C4-2B (cell line): ENCODE measurements at regions not wholly inside any gene's neighbourhood (a gene's known extent, or its start where the extent isn't known, plus 50 kb on each side); places are given as distances from the start of the nearest gene placed in this dataset.
"Not testable (repeated sequence)": the region's sequence is repeated elsewhere in the genome, so short reads cannot be mapped to it uniquely, and the experiment has no call there.

Experiments
- H3K27ac ChIP-seq: fragments of 450-650 bp; 2 replicates; pipeline ENCODE4 v1.5.1; 2017

- not testable (repeated sequence) for H3K27ac ChIP-seq
These were observed 307.8 kb upstream of the NBPF12 start for GRCh38 chr1:146630302-146630701.

DNA sequence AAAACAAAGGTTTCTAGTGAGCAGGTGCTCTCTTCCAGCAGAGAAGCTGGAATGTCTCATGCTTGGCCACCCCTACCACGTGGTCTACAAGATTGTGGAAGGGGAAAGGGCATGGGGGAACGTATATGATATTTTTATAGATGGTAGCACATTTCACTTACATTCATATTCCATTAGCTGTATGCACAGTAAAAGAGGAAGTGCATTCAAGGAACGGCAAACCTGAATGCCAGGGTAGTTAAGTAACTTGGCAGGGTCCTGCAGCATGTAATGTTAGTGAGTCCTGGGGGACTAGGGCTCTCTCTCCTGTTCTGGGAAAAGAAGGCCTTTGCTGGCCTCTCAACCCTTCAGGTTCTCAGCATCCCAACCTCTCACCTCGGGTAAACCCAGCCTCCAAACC lies 319.5 kb upstream of the NBPF12 start:
- H3K27ac ChIP-seq = not testable (repeated sequence)

- not testable (repeated sequence) for H3K27ac ChIP-seq
These were observed 333.4 kb upstream of the NBPF12 start for GRCh38 chr1:146604681-146605080.

GRCh38 chr1:146600720-146601307 lies 337.3 kb upstream of the NBPF12 start:
- not testable (repeated sequence) for H3K27ac ChIP-seq

DNA sequence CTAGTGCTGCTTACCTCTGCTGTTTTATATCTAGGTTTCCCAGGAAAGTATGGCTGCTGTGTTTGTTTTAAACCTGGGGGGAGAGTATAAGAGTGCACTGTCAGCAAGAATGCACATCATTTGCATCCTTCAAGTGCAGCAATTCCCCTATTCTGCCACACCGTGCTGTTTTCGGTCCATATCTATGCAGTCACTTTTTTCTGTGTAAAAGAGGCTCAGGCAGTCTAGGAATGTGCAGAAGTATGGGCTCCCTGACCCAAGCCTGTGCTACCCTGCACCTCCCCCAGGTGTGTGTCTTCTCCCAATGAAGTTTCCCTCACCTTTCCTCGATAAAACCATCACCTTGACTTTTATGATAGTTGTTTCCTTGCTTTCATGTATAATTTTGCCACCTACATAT lies 338.2 kb upstream of the NBPF12 start:
- not testable (repeated sequence) for H3K27ac ChIP-seq

DNA sequence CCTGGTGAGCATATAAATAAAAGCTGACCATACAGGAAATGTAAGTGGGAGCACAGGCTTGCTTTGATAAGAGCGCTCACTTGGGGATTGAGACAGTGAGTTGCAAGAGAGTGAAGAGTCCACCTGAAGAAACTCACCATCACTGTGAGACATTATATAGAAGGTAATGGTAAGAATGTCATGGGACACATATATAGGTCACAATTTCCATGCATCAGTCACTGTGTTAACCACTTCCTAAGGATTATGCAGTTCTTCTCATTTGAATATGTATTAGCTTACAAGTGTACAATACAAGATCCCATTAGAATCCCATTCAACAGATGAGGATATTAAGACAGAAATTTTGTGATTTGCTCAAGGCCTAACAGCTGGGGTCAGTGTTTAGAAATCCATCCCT lies 352.4 kb upstream of the NOTCH2NLA start:
- not testable (repeated sequence) for H3K27ac ChIP-seq

- H3K27ac ChIP-seq = not testable (repeated sequence)
These were observed 338.7 kb upstream of the NOTCH2NLA start for GRCh38 chr1:146567541-146567940.

- H3K27ac ChIP-seq = not testable (repeated sequence)
These were observed 329.2 kb upstream of the NOTCH2NLA start for GRCh38 chr1:146558032-146558431.

DNA sequence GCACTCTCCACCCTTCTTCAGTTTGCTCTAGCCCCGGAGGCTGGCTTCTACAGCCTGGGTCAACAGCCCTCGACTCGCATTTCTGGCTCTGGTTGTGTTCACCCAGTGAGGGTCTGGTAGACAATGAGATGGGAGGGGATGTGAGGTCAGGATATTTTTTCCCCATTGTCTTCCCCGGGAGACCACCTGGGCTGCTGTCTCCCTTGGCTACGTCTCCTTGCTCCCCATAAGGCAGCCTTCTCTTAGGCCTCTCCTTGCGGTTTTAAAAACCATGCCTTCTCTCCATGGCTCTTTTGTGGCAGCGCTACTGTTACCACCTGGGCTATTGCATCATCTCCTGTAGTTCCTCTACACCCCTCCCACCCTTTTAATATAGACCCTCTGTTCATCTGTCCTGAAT lies 327.6 kb upstream of the NOTCH2NLA start:
- not testable (repeated sequence) for H3K27ac ChIP-seq

DNA sequence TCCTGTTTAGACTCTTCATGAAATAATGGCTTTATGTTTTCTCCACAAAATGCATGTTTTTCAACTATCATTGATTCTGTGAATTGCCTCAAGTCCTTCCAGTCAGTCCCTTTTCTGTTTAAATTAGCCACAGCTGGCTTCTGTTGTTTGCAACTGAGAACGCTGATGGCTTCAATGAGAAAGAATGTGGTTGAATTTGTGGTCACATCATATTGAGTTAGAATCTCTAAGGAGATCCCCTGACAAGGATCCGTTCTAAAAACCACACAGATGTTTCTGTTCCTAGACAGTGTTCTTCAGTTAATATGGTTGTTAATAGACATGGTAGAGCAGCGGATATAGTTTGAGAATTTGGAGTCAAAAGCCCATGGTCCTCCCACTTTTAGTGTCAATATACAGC lies 323.6 kb upstream of the NOTCH2NLA start:
- not testable (repeated sequence) for H3K27ac ChIP-seq

GRCh38 chr1:146548684-146549083 lies 319.9 kb upstream of the NOTCH2NLA start:
- H3K27ac ChIP-seq = not testable (repeated sequence)

- H3K27ac ChIP-seq = not testable (repeated sequence)
These were observed 317.4 kb upstream of the NOTCH2NLA start for GRCh38 chr1:146546189-146546588.

GRCh38 chr1:146537775-146538373 lies 309.1 kb upstream of the NOTCH2NLA start:
- not testable (repeated sequence) for H3K27ac ChIP-seq

DNA sequence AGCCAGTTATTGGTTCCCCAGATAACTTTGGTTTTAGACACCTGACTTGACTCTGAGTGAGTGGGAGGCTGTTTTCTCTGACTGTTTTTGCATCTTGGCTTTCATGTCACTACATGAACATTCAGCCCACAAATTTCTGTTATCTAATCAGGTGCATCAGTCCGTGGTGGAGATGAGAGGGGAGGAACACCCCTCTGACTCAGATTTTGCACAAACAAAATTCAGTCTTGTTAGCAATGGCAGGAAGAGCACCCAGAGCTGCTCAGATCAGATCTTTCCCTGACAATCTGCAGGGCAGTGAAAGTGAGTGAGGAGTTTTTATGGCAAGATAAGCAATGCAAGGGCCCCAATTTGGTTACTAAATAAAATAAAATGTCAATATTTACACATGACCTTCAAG lies 307.2 kb upstream of the NOTCH2NLA start:
- H3K27ac ChIP-seq = not testable (repeated sequence)

GRCh38 chr1:146535575-146535974 lies 306.8 kb upstream of the NOTCH2NLA start:
- not testable (repeated sequence) for H3K27ac ChIP-seq

- not testable (repeated sequence) for H3K27ac ChIP-seq
These were observed 302.1 kb upstream of the NOTCH2NLA start for GRCh38 chr1:146530958-146531357.

GRCh38 chr1:146522812-146523211 lies 294.0 kb upstream of the NOTCH2NLA start:
- H3K27ac ChIP-seq = not testable (repeated sequence)

DNA sequence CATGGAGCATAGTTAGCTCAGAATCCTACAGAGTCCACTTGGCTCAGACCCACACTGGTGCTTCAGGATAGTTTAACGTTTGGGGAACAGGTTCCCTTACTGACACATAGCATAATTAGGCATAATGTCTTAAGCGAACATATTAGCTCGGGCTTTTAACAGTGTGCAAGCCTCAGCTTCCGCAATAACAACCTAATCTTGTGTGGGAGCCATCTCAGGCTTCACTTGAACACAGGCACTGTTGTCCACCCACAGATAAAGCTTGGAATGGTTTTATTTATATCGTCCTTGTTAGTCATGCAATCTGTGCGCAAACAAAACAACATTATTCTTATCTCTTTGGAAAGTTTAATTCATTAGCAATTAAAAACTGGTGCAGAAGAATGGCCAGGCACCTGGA lies 293.5 kb upstream of the NOTCH2NLA start:
- H3K27ac ChIP-seq = not testable (repeated sequence)

- not testable (repeated sequence) for H3K27ac ChIP-seq
These were observed 293.0 kb upstream of the NOTCH2NLA start for GRCh38 chr1:146521804-146522203.

GRCh38 chr1:146513754-146514153 lies 284.9 kb upstream of the NOTCH2NLA start:
- not testable (repeated sequence) for H3K27ac ChIP-seq

DNA sequence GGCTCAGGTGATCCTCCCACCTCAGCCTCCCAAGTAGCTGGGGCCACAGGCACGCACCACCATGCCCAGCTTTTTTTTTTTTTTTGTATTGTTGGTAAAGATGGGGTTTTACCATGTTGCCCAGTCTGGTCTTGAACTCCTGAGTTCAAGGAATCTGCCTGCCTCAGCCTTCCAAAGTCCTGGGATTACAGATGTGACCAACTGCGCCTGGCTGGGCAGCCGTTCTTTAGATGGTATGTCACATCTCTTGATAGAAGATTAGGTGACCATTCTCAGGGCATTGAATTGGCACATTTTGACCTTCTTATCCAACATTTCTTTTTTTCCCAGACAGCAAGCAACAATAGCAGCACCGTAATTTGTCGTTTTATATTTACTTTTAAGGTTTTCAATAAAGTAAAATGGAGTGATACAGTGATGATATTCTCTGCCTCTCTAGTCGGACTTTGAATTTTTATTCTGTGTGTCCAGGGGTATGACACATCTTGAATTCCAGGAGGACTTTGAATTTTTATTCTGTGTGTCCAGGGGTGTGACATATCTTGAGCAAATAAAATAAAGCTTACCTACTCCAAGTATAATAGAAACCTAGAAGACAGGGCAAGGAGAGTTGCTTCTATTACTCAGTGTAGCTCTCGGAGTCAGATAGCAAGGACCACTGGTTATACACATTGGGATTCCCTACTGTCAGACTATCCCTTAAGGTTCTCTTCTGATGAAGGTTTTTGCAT lies 282.4 kb upstream of the NOTCH2NLA start:
- H3K27ac ChIP-seq = not testable (repeated sequence)

DNA sequence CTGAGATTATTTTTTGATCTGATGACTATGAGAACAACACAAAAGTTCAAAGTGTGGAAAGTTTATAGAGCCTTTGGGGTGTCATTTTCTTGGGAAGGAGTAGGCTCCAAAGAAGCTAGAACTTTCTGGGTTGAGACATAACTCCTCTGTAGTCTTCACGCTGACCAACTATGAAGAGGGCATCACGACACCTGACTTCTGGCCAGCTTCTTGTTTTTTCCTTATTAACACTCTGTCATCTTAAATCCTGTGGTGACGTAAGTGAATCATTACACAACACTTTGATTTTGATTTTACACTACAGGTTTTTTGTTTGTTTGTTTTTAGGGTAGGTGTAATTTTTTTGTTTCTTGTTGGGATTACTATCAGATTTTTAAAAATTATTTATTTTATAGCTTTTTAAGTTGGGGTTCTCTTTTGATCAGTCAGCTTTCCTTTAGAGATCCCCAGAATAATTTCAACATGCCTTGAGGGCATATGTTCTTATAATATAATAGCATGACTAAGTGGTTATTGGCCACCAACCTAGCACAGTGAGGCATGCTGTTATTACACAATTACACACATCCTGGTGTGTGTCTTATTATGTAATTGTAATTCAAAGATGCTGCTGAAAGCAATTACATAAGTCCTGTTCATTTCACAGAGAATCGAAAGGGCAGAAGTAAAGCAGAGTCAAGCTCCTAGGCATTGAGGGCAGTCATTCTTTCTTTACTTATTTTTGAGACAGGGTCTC lies 281.6 kb upstream of the NOTCH2NLA start:
- H3K27ac ChIP-seq = not testable (repeated sequence)

GRCh38 chr1:146504121-146504520 lies 275.3 kb upstream of the NOTCH2NLA start:
- not testable (repeated sequence) for H3K27ac ChIP-seq
